ENCODE measurements at regions not wholly inside any gene's neighbourhood (a gene's known extent, or its start where the extent isn't known, plus 50 kb on each side); places are given as distances from the start of the nearest gene placed in this dataset.

DNA sequence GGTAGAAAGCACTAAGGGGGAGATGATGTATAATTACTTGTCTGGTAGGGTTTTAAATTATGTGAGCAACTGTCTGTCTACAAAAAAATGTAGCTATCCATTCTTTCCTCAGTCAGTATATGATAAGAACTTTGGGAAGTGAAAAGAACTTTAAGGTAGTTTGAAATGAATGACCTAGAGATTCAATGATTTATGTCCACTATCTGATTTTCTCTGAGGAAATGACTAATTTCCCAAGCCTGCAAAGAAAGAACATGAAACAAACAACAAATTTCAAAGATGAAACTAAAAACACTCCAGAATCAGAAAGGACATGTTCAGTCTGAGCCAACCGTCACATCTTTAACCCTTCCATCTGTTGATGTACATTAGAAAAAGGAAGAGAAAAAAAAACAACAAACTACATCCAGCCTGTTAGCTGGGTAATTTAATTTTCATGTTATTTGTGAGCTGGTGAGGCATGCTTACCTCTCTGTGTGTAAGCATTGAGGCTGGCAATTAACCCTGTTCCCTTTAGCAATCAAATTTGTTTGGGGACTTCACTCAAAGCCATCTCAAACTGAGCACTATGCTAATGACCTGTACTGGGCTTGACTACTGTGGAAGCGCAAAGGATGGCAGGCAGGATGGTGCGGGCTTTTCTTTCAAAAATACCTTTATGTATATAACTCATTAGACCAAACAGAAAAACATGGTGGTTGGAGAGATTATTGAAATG is 220.1 kb downstream of the TUSC7 start:
- DNase-seq (ENCODE audit: low spot score), result no peak

- DNase-seq (ENCODE audit: low spot score), result no peak
Observed at GRCh38 chr3:116930786-116931185, 221.2 kb downstream of the TUSC7 start.

DNA sequence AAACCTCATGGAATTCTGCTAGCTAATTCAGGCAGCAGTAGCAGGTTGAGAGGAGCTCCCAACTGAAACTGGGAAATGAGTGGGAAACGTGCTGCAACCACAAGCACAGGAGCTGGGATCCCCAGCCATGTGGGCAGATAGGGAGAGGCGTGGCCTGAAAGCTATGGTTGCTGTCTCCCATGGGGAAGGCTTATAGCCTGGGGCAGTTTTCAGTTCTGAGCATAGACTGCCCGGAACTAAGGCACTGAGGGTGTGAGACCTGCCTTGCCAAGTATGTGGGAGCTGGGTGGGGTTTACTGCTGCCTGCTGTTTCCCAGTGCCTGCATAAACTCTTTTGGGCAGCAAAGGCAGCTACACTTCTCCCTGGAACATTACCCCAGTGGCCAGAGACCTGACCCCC is 229.5 kb downstream of the TUSC7 start:
- no peak for DNase-seq (ENCODE audit: low spot score)

GRCh38 chr3:116939550-116939949 is 230.0 kb downstream of the TUSC7 start:
- no peak for DNase-seq (ENCODE audit: low spot score)

DNA sequence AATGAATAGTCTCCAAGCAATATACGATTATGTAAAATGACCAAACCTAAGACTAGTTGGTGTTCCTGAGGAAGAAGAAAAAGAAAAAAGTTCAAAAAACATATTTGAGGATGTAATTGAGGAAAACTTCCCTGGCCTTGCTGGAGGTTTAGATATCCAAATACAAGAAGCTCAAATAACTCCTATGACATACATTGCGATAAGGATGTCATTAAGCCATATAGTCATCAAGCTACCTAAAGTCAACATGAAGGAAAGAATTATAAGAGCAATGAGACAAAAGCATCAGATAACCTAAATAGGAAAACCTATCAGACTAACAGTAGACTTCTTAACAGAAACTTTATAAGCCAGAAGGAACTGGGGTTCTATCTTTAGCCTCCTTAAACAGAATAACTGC is 231.1 kb downstream of the TUSC7 start:
- no peak for DNase-seq (ENCODE audit: low spot score)

DNA sequence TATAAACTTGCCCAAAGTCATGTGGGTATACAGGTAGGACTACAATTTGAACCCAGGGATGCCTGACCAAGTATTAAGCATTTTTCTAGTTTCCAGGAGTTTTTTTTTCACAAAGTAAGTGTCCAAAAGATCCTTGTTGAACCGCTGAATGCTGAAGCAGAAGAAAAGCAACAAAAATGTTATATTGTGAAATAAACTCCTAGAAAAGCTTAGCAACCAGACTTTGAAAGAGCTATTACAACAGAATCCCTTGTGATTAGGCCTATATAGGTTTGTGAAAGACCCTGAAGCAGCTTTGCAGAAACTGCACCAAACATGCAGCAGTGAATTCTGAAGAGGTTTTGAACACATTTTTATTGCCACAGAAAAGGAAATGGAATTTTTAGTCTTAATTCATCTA is 236.8 kb downstream of the TUSC7 start:
- DNase-seq (ENCODE audit: low spot score), result no peak

DNA sequence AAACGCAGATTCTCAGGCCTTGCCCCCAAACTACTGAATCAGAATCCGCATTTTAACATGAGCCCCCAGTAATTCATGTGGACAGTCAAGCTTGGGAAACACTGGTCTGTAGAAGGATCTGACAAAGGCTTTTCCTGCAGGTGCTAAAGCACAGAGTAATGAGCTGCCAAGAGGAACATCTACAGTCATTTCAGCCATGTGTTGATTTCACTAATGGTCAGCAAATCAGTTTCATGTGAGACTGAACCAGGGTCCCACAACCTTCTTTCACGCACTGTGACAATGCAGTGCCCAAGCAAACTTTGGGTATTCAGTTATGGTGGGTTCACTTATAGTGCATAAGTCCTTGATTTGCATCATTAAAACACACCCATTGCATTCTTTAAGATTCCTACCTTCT is 237.6 kb downstream of the TUSC7 start:
- DNase-seq (ENCODE audit: low spot score), result no peak

GRCh38 chr3:116947809-116948208 is 238.2 kb downstream of the TUSC7 start:
- no peak for DNase-seq (ENCODE audit: low spot score)

GRCh38 chr3:116950301-116951055 is 240.9 kb downstream of the TUSC7 start:
- no peak for DNase-seq (ENCODE audit: low spot score)

DNA sequence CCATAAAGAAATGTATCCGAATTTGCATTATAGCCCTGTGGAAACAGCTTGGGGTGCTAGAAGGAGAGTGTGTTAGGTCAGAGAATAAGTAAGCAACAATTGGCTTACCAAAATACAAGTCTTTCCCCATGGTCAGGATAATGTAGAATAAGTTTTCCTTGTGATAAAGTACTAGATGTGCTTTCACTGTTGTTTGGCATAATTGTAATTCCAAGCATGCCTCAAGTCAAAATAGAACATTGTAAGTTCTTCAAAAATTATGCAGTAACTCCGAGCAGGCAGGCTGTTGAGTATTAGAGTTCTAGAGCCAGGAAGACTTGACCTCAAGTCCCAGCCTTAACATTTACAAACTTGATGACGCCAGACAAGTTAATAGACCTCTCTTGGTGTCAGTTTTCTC is 242.0 kb downstream of the TUSC7 start:
- no peak for DNase-seq (ENCODE audit: low spot score)

- DNase-seq (ENCODE audit: low spot score), result no peak
Observed at GRCh38 chr3:116958291-116958690, 248.7 kb downstream of the TUSC7 start.

DNA sequence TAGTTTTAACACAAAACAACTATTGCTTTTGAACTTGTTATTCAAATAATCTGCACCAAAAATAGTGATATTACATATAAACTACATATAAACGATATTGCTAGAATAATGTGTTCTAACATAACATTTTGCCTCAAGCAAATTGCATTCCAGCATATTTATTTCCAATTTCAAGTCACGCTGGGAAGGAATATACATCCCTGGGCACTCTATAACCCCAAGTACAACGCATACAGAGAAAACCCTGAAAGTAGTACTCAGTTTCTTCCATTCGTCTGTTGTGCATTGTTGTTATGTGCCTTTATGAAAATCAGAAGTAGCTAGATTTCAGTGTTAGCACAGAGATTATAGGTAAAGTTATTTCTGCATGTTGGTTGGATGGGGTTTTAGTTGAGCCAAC is 251.5 kb downstream of the TUSC7 start:
- DNase-seq (ENCODE audit: low spot score), result no peak

DNA sequence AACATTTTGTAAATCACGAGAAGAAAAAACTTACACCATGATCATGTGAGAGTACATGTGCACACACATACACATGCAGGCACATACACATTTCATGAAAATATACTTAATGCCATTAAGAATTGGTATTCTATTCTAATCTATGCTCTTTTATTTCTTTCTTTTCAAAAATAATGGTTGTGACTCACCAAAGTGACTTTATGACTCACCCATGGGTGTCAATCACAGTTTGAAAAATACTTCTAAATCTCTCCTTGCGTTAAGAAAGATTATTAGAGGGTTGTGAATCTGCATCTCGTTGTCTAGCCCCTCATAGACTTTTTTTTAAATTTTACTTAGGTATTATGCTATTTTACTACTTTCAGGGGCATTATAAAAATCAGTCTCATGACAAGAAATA is 254.2 kb downstream of the TUSC7 start:
- DNase-seq (ENCODE audit: low spot score), result no peak

DNA sequence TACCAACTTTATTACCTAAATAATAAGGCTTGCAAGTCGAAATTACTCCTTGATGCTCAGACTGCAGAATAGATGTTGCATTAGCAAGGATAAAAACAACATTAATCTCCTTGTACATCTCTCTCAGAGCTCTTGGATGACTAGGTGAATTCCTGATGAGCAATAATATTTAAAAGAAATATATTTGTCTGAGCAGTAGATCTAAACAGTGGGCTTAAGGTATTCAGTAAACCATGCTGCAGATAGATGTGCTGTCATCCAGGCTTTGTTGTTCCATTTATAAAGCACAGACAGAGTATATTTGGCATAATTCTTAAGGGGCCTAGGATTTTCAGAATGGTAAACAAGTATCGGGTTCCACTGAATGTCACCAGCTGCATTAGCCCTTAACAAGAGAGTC is 257.1 kb downstream of the TUSC7 start:
- DNase-seq (ENCODE audit: low spot score), result no peak

GRCh38 chr3:116969135-116969534 is 259.6 kb downstream of the TUSC7 start:
- no peak for DNase-seq (ENCODE audit: low spot score)

DNA sequence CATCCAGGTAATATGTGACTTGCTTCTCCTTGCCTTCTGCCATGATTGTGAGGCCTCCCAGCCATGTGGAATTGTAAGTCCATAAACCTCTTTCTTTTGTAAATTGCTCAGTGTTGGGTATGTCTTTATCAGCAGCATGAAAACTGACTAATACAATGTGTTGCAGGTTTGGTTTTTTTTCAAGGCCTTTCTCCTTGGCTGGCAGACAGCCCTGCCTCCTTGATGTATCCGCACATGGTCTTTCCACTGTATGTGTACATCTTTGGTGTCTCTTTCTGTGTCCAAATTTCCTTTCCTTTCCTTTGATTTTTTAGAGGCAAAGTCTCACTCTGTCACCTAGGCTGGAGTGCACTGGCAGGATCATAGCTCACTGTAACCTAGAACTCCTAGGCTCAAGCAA is 260.1 kb downstream of the TUSC7 start:
- no peak for DNase-seq (ENCODE audit: low spot score)

GRCh38 chr3:116971531-116971930 is 262.0 kb downstream of the TUSC7 start:
- DNase-seq (ENCODE audit: low spot score), result no peak

DNA sequence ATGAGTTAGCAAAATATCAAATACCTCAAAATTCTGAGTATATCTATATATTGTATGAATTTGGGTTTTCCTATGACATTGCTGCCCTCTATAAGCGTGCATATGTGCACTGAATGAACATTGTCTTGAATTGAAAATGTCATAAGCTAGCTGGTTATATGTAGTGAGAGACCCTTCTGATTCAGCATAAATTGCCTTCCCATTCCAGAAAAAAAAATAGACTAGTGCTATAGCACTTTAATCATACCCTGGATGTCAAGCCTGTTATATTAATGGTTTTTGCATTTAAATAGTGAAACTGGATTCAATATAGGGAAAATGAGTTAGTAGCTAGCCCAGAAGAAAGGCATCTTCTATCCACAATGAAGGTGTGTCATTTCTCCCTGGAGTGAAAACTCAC is 265.1 kb downstream of the TUSC7 start:
- no peak for DNase-seq (ENCODE audit: low spot score)

DNA sequence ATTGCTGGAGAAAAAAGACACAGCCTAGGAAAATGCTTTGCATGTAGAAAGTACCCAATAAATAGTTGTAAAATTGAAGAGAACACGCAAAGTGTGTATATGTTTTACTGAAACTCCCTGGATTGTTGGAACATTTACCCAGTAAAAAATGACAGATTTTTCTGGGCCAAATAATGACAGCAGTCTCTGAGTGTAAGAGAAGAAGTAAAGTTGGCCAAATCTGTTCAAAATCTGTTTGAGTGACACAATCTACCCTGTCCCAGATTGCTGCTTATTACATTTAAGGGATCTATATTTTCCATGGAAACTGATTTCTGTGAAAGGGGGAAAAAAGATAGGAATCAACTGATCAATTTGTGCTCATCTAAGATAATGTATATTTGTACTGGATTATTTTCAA is 267.9 kb downstream of the TUSC7 start:
- no peak for DNase-seq (ENCODE audit: low spot score)

DNA sequence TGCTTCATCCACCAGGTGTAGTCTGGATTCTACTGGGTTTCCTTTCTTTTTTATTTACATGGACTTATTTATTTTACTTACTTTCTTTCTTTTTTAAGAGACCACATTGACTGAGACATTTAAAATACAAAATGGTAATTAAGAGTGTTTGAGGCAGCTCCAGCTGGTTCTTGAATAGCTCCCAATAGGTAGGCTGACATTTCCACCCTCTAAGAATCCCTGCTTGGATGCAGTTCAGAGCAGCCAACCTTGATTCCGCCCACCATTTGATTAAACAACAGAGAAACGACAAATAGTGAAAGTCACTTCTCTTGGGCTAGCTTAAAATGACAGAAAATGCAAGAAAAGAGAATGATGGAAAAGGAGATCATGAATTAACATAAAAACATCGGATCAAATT is 270.5 kb downstream of the TUSC7 start:
- DNase-seq (ENCODE audit: low spot score), result no peak

- DNase-seq (ENCODE audit: low spot score), result no peak
Observed at GRCh38 chr3:116981089-116981488, 271.5 kb downstream of the TUSC7 start.

- no peak for DNase-seq (ENCODE audit: low spot score)
Observed at GRCh38 chr3:116984301-116984700, 274.7 kb downstream of the TUSC7 start.

DNA sequence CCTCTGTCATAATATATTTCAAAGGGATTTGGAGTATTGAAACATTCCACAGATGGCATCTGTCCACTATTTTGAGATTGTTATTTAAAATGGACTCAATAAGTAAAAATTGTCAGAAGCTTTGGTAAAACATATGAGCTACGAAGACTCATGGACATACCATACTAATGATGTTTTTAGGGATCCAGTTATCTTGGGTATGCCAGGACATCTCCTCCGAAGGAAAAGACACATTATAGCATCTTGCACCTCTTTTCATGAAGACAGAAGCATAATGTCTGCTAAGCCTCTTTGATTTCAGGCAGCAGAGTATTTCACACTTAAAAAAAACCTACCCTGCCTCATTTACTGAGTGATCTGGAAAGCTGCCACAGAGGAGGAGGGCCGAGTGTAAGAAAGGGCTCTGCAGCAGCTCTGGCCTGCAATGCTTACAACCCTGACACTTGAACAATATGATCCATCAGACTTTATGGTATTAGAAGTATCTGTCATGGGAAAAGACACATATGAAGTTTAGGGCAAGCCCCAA is 284.8 kb downstream of the TUSC7 start:
- no peak for DNase-seq (ENCODE audit: low spot score)

GRCh38 chr3:117003501-117003900 is 293.9 kb downstream of the TUSC7 start:
- no peak for DNase-seq (ENCODE audit: low spot score)

All from AG20443 (cell line).